ENCODE measurements at regions not wholly inside any gene's neighbourhood (a gene's known extent, or its start where the extent isn't known, plus 50 kb on each side); places are given as distances from the start of the nearest gene placed in this dataset.

GRCh38 chr1:234670967-234671626, 61.1 kb upstream of the IRF2BP2 start:
- Histone ChIP-seq H3K27me3 (replicated peaks) (no peaks in the 10 kb centered on the region), H3K27ac (no peak overlapping the region), H3K4me3 (ENCODE audit: low read depth, low read length) (no peak overlapping the region), H3K36me3 (replicated peaks) (no peaks in the 10 kb centered on the region)
- no peak for DNase-seq
- in situ Hi-C loops (cut with HindIII; ENCODE audit: low pct_ligation_motif_present, low sequenced_read_pairs), result no loop called here
- TF ChIP-seq, protein P1, sequence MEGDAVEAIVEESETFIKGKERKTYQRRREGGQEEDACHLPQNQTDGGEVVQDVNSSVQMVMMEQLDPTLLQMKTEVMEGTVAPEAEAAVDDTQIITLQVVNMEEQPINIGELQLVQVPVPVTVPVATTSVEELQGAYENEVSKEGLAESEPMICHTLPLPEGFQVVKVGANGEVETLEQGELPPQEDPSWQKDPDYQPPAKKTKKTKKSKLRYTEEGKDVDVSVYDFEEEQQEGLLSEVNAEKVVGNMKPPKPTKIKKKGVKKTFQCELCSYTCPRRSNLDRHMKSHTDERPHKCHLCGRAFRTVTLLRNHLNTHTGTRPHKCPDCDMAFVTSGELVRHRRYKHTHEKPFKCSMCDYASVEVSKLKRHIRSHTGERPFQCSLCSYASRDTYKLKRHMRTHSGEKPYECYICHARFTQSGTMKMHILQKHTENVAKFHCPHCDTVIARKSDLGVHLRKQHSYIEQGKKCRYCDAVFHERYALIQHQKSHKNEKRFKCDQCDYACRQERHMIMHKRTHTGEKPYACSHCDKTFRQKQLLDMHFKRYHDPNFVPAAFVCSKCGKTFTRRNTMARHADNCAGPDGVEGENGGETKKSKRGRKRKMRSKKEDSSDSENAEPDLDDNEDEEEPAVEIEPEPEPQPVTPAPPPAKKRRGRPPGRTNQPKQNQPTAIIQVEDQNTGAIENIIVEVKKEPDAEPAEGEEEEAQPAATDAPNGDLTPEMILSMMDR (IDR thresholded peaks at IDR 0.05; ENCODE audit: low read depth, low read length, missing control alignments), result no peak

DNA sequence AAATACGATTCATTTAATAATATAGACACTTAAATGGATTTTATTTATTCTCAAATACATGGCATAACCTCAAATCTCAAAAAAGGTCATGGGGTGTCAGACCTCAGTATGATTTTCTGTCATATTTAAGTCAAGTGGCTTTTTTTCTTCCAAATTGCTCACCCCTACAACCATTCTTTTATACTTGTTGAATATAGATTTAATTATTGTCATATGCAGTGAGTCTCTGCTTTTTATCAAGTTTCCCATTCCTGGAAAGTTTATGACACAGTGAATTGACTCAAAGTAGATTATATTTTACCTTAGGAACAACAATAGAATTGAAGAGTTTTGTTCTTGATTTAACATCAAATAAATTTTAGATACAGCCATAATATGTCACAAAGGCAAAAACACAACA, 59.5 kb upstream of the IRF2BP2 start:
- no peaks in the 10 kb centered on the region for H3K27me3 ChIP-seq (replicated peaks)
- no peak for DNase-seq
- in situ Hi-C loops (cut with HindIII; ENCODE audit: low pct_ligation_motif_present, low sequenced_read_pairs), result no loop called here
- no peak overlapping the region for H3K4me3 ChIP-seq (ENCODE audit: low read depth, low read length)
- no peaks in the 10 kb centered on the region for H3K36me3 ChIP-seq (replicated peaks)
- TF ChIP-seq, protein P1 (IDR thresholded peaks at IDR 0.05; ENCODE audit: low read depth, low read length, missing control alignments), result no peak
- H3K27ac ChIP-seq, result no peak overlapping the region

GRCh38 chr1:234668577-234668955, 58.6 kb upstream of the IRF2BP2 start:
- in situ Hi-C loops (cut with HindIII; ENCODE audit: low pct_ligation_motif_present, low sequenced_read_pairs), result no loop called here
- Histone ChIP-seq H3K27ac (no peak overlapping the region), H3K27me3 (replicated peaks) (no peaks in the 10 kb centered on the region)

GRCh38 chr1:234667600-234668576, 57.9 kb upstream of the IRF2BP2 start:
- H3K36me3 ChIP-seq (replicated peaks), result no peaks in the 10 kb centered on the region
- TF ChIP-seq, protein P1 (IDR thresholded peaks at IDR 0.05; ENCODE audit: low read depth, low read length, missing control alignments), result no peak
- no peaks in the 10 kb centered on the region for H3K27me3 ChIP-seq (replicated peaks)
- no peak overlapping the region for H3K4me3 ChIP-seq (ENCODE audit: low read depth, low read length)
- in situ Hi-C loops (cut with HindIII; ENCODE audit: low pct_ligation_motif_present, low sequenced_read_pairs), result no loop called here
- H3K27ac ChIP-seq, result no peak overlapping the region
- no peak for DNase-seq

More at GRCh38 chr1:234668577-234668955, 58.6 kb upstream of the IRF2BP2 start:
- no peak for DNase-seq
- Histone ChIP-seq H3K4me3 (ENCODE audit: low read depth, low read length) (no peak overlapping the region), H3K36me3 (replicated peaks) (no peaks in the 10 kb centered on the region)
- TF ChIP-seq, protein P1 (IDR thresholded peaks at IDR 0.05; ENCODE audit: low read depth, low read length, missing control alignments), result no peak

- no peaks in the 10 kb centered on the region for H3K36me3 ChIP-seq (replicated peaks)
- TF ChIP-seq, protein P1 (IDR thresholded peaks at IDR 0.05; ENCODE audit: low read depth, low read length, missing control alignments), result no peak
- in situ Hi-C loops (cut with HindIII; ENCODE audit: low pct_ligation_motif_present, low sequenced_read_pairs), result no loop called here
- no peak for DNase-seq
- no peak overlapping the region for H3K27ac ChIP-seq
- H3K4me3 ChIP-seq (ENCODE audit: low read depth, low read length), result no peak overlapping the region
- H3K27me3 ChIP-seq (replicated peaks), result no peaks in the 10 kb centered on the region
Measured at GRCh38 chr1:234666761-234667160, 56.8 kb upstream of the IRF2BP2 start.

Measured in brain microvascular endothelial cell (primary cell).